Left ventricle myocardium inferior (tissue), 1 donor: ENCODE measurements at regions not wholly inside any gene's neighbourhood (a gene's known extent, or its start where the extent isn't known, plus 50 kb on each side); places are given as distances from the start of the nearest gene placed in this dataset. TPM values are rescaled to one million over a fixed set of nuclear protein-coding genes. Genes with fewer than 3 reads are reported as not detected.
"Not testable (repeated sequence)": the region's sequence is repeated elsewhere in the genome, so short reads cannot be mapped to it uniquely, and the experiment has no call there.

Experiments used
- DNase-seq: peaks from one replicate; pipeline ENCODE4 v3.0.0-alpha.2; 2020
- H3K27ac ChIP-seq: fragments of 200-600 bp; replicated peaks from 2 replicates; pipeline ENCODE4 v1.8.0; 2021
- H3K27me3 ChIP-seq: fragments of 200-600 bp; 2 replicates; pipeline ENCODE4 v1.8.0; 2021; ENCODE audit warnings: low read depth
- H3K36me3 ChIP-seq: fragments of 200-600 bp; 2 replicates; pipeline ENCODE4 v1.8.0; 2021
- H3K4me1 ChIP-seq: fragments of 200-600 bp; 2 replicates; pipeline ENCODE4 v1.8.0; 2021
- H3K4me3 ChIP-seq: fragments of 200-600 bp; 2 replicates; pipeline ENCODE4 v1.8.0; 2021; ENCODE audit warnings: mild to moderate bottlenecking, moderate library complexity
- H3K9me3 ChIP-seq: fragments of 200-600 bp; replicated peaks from 2 replicates; pipeline ENCODE4 v1.8.0; 2021
- intact Hi-C: fragments of 100-400 bp; cut with micrococcal nuclease; formaldehyde crosslinking; loops from one replicate; pipeline ENCODE4 v1.11.0; 2022
- microRNA-seq: library from miRNA; unstranded; fragments of <30 nt; microRNA quantifications from one replicate; pipeline ENCODE4 v1.2.0, GENCODE V29; 2020
- donor health status: DM: no; HTN: yes; CAD: no; lungs with severe emphysema.

- intact Hi-C loops, H3K27me3 ChIP-seq, H3K27ac ChIP-seq, H3K36me3 ChIP-seq, H3K4me1 ChIP-seq, H3K4me3 ChIP-seq, DNase-seq, H3K9me3 ChIP-seq: not testable (repeated sequence)
These were observed 58.1 kb upstream of the NBPF11 start for GRCh38 chr1:148210166-148210565.

GRCh38 chr1:148202013-148202412 is 49.9 kb upstream of the NBPF11 start:
- H3K36me3 ChIP-seq, H3K4me1 ChIP-seq, H3K9me3 ChIP-seq, H3K27ac ChIP-seq, H3K4me3 ChIP-seq, intact Hi-C loops, H3K27me3 ChIP-seq, DNase-seq: not testable (repeated sequence)

Small RNA genes lying in the stretch of these regions (microRNA-seq; reads per million reads assigned to microRNA genes)
- not detected for gene MIR5087
- not detected for gene MIR6077
